ENCODE measurements at regions not wholly inside any gene's neighbourhood (a gene's known extent, or its start where the extent isn't known, plus 50 kb on each side); places are given as distances from the start of the nearest gene placed in this dataset.

DNA sequence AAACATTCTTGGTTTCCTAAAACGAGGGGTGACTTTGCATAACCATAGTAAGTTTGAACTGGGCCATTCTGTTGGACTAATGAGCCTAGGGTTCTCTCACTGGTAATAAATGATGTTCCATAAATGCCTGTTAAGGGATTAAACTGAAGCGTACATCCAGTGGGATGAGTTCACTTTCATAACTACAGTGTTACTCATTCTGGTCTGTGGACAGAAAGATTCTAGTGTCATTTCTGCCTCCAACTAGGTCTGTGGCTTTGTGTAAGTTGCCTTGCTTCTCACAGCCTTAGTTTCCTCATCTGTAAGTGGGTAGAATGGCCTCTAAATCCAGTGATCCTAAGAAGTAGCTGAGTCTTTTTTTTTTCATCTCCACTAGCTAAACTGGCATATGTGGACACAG is 1860.6 kb upstream of the PIK3C3 start:
- ChIA-PET POLR2A (interaction anchor here (0.7 kb wide), 1 partner anchor 1903 kb away, joined by 5 read pairs; no protein-coding TSS in a partner anchor), CTCF (no interaction called here)
- no peak overlapping the region for H3K4me3 Mint-ChIP-seq
- no peak for ATAC-seq
- H3K27me3 Mint-ChIP-seq = no peaks in the 10 kb centered on the region
- intact Hi-C loops (cut with DNase I, micrococcal nuclease) = no loop called here
- H3K9me3 Mint-ChIP-seq (ENCODE audit: low read depth) = peaks cover 8% of the 10 kb centered on the region
- no peaks in the 10 kb centered on the region for H3K36me3 Mint-ChIP-seq (ENCODE audit: low read depth)
- DNase-seq = no peak
- H3K27ac Mint-ChIP-seq = no peak overlapping the region
- H3K4me1 Mint-ChIP-seq = no peaks in the 10 kb centered on the region

GRCh38 chr18:40088130-40088529 is 1866.9 kb upstream of the PIK3C3 start:
- CTCF ChIA-PET = interaction anchor here (0.5 kb wide), 1 partner anchor 564 kb away, joined by 4 read pairs; no protein-coding TSS in a partner anchor
- POLR2A ChIA-PET = no interaction called here
- Mint-ChIP-seq H3K27ac (no peak overlapping the region), H3K4me3 (no peak overlapping the region), H3K36me3 (ENCODE audit: low read depth) (no peaks in the 10 kb centered on the region), H3K9me3 (ENCODE audit: low read depth) (peaks cover 11% of the 10 kb centered on the region), H3K27me3 (no peaks in the 10 kb centered on the region), H3K4me1 (no peaks in the 10 kb centered on the region)
- no peak for DNase-seq
- intact Hi-C loops (cut with DNase I, micrococcal nuclease) = no loop called here
- ATAC-seq = no peak

DNA sequence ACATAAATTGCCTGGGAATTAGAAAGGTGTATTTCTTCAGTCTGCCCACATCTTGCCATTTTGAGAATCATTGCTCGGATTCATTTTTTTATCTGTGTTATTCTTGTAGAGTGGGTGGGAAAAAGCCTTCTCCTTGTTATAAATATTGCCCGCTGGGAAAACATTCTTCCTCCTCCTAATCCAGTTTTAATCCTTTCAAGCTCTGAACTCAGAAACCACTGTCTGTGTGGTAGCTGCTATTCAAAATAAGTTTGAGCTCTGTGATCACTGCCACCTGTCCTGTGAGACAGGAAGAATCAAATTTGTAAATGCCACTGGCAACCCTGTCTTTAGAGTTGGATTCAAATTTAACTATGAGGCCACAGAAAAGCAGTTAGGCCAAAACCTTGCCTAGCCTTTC is 1875.2 kb upstream of the PIK3C3 start:
- ATAC-seq (no peak), DNase-seq (no peak)
- ChIA-PET POLR2A (no interaction called here), CTCF (no interaction called here)
- Mint-ChIP-seq H3K36me3 (ENCODE audit: low read depth) (no peaks in the 10 kb centered on the region), H3K9me3 (ENCODE audit: low read depth) (no peaks in the 10 kb centered on the region), H3K27ac (no peak overlapping the region), H3K27me3 (no peaks in the 10 kb centered on the region), H3K4me3 (no peak overlapping the region), H3K4me1 (no peaks in the 10 kb centered on the region)
- intact Hi-C loops (cut with DNase I, micrococcal nuclease) = no loop called here

DNA sequence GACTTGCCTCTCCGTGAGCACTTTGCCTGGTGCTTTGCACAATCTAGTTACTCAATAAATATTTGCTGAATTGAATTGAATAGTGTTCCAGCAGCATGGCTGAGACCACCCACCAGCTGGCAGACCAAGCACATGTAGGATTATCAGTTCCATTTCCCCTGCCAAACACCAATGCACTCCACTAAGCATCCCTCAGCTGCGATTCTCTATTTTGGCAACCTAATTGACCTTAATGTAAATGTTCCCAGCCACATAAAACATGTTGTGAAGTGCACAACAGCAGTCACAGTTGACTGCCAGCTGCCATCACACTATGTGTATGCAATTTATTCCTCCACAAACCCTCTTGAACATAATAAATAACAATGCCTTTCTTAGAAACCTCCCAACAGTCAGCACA is 1879.4 kb upstream of the PIK3C3 start:
- ChIA-PET POLR2A (no interaction called here), CTCF (no interaction called here)
- Mint-ChIP-seq H3K36me3 (ENCODE audit: low read depth) (no peaks in the 10 kb centered on the region), H3K9me3 (ENCODE audit: low read depth) (peaks cover under 1% of the 10 kb centered on the region), H3K4me3 (no peak overlapping the region), H3K4me1 (no peaks in the 10 kb centered on the region), H3K27me3 (no peaks in the 10 kb centered on the region), H3K27ac (no peak overlapping the region)
- intact Hi-C loops (cut with DNase I, micrococcal nuclease) = no loop called here
- ATAC-seq (no peak), DNase-seq (no peak)

GRCh38 chr18:40072761-40073160 is 1882.3 kb upstream of the PIK3C3 start:
- no peaks in the 10 kb centered on the region for H3K27me3 Mint-ChIP-seq

GRCh38 chr18:40066368-40066767 is 1888.7 kb upstream of the PIK3C3 start:
- no peaks in the 10 kb centered on the region for H3K27me3 Mint-ChIP-seq

More at GRCh38 chr18:40072761-40073160, 1882.3 kb upstream of the PIK3C3 start:
- ChIA-PET CTCF (no interaction called here), POLR2A (no interaction called here)
- intact Hi-C loops (cut with DNase I, micrococcal nuclease) = no loop called here
- DNase-seq (no peak), ATAC-seq (no peak)
- H3K4me1 Mint-ChIP-seq = no peaks in the 10 kb centered on the region
- H3K4me3 Mint-ChIP-seq = no peak overlapping the region
- peaks cover 5% of the 10 kb centered on the region for H3K9me3 Mint-ChIP-seq (ENCODE audit: low read depth)
- no peaks in the 10 kb centered on the region for H3K36me3 Mint-ChIP-seq (ENCODE audit: low read depth)
- no peak overlapping the region for H3K27ac Mint-ChIP-seq

DNA sequence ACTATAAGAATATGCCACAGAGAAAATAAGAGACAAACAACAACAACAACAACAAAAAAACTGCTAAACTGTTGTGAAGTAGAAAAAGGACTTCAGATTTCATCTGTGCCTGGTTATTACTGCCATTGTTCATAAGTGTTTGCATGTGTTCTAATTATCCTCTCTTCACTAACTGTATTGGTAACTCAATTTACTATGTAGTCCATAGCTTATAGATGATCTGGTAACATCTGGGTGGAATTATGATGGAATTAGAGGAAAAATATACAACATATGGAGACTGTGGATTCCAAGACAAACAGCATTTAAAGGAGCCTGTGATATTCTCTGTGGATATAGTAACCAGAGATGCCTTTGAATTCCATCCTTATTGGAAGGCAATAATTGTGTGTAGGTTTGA is 1891.5 kb upstream of the PIK3C3 start:
- DNase-seq (no peak), ATAC-seq (no peak)
- intact Hi-C loops (cut with DNase I, micrococcal nuclease) = no loop called here
- no peaks in the 10 kb centered on the region for H3K36me3 Mint-ChIP-seq (ENCODE audit: low read depth)
- ChIA-PET CTCF (no interaction called here), POLR2A (no interaction called here)
- no peaks in the 10 kb centered on the region for H3K4me1 Mint-ChIP-seq
- no peaks in the 10 kb centered on the region for H3K27me3 Mint-ChIP-seq
- H3K9me3 Mint-ChIP-seq (ENCODE audit: low read depth) = peaks cover 8% of the 10 kb centered on the region
- no peak overlapping the region for H3K27ac Mint-ChIP-seq
- no peak overlapping the region for H3K4me3 Mint-ChIP-seq

More at GRCh38 chr18:40066368-40066767, 1888.7 kb upstream of the PIK3C3 start:
- H3K36me3 Mint-ChIP-seq (ENCODE audit: low read depth) = no peaks in the 10 kb centered on the region
- no peak overlapping the region for H3K27ac Mint-ChIP-seq
- no peak overlapping the region for H3K4me3 Mint-ChIP-seq
- H3K9me3 Mint-ChIP-seq (ENCODE audit: low read depth) = peaks cover 13% of the 10 kb centered on the region
- CTCF ChIA-PET = no interaction called here
- H3K4me1 Mint-ChIP-seq = no peaks in the 10 kb centered on the region
- intact Hi-C loops (cut with DNase I, micrococcal nuclease) = no loop called here
- no peak for ATAC-seq
- POLR2A ChIA-PET = no interaction called here
- DNase-seq = no peak

- H3K9me3 Mint-ChIP-seq (ENCODE audit: low read depth) = peaks cover 8% of the 10 kb centered on the region
- no peak overlapping the region for H3K4me3 Mint-ChIP-seq
- ATAC-seq (no peak), DNase-seq (no peak)
- H3K4me1 Mint-ChIP-seq = no peaks in the 10 kb centered on the region
- H3K27me3 Mint-ChIP-seq = no peaks in the 10 kb centered on the region
- H3K36me3 Mint-ChIP-seq (ENCODE audit: low read depth) = no peaks in the 10 kb centered on the region
- intact Hi-C loops (cut with DNase I, micrococcal nuclease) = no loop called here
- ChIA-PET CTCF (no interaction called here), POLR2A (no interaction called here)
- no peak overlapping the region for H3K27ac Mint-ChIP-seq
Observed at GRCh38 chr18:40061086-40061485, 1893.9 kb upstream of the PIK3C3 start.

DNA sequence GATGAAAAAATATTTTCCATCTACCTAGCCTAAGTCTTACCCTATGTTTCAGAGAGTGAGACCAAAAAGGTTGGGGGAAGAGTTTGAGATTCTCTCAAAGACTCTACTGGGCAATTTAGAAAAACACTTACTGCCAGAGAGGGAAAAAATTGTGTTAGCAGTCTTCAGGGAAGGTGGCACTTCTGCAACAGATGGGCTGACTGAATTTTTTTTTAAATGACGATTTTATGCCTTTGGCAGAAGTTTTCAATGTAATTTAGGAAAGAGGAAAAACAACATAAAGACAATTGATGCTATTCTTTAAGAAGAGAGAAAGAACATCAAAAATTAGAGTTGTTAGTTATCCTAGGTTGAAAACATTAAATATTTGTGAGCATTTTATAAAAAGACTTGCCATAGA is 1894.5 kb upstream of the PIK3C3 start:
- Mint-ChIP-seq H3K27me3 (no peaks in the 10 kb centered on the region), H3K4me1 (no peaks in the 10 kb centered on the region), H3K27ac (no peak overlapping the region), H3K36me3 (ENCODE audit: low read depth) (no peaks in the 10 kb centered on the region), H3K4me3 (no peak overlapping the region), H3K9me3 (ENCODE audit: low read depth) (peaks cover 3% of the 10 kb centered on the region)
- CTCF ChIA-PET = no interaction called here
- no peak for DNase-seq
- intact Hi-C loops (cut with DNase I, micrococcal nuclease) = no loop called here
- POLR2A ChIA-PET = no interaction called here
- no peak for ATAC-seq

DNA sequence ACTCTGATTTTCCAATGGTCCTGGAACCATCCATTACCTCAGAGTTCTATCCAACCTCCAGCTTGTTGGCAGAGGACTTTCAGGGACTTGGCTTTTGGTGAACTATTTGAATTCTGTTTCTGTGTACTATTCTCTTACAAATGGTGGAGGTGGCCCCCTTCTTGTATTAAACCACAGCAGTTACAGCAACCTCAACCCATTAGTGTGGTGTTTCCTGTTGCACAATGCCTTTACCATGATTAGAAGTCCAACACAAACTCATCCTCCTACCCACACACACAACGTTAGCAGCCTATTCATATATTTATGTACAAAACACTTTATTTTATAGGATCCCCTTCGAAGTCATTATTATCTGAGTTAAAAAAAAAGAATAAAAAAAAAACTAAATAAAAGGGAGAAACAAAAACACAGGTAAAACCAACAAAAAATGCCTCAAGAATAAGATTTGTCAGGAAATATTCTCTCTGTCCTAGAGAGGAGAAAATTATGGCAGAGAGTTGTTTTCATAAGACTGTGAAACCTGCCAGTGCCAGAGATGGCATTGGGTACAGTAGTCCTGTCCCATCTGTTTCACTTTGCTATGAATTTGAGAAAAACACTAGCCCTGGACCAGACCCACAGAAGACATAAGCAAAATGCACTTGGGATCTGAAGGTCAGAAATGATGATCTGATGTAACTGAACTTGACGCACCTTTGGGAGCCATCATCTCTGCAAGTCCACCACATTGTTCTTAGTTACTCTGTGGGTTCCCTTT is 1896.0 kb upstream of the PIK3C3 start:
- DNase-seq = no peak
- Mint-ChIP-seq H3K27me3 (no peaks in the 10 kb centered on the region), H3K9me3 (ENCODE audit: low read depth) (peaks cover 2% of the 10 kb centered on the region), H3K36me3 (ENCODE audit: low read depth) (no peaks in the 10 kb centered on the region), H3K27ac (no peak overlapping the region), H3K4me3 (no peak overlapping the region), H3K4me1 (no peaks in the 10 kb centered on the region)
- CTCF ChIA-PET = no interaction called here
- intact Hi-C loops (cut with DNase I, micrococcal nuclease) = no loop called here
- no peak for ATAC-seq
- POLR2A ChIA-PET = no interaction called here

- Mint-ChIP-seq H3K36me3 (ENCODE audit: low read depth) (no peaks in the 10 kb centered on the region), H3K27ac (no peak overlapping the region), H3K4me1 (no peaks in the 10 kb centered on the region), H3K9me3 (ENCODE audit: low read depth) (peaks cover 2% of the 10 kb centered on the region), H3K4me3 (no peak overlapping the region), H3K27me3 (no peaks in the 10 kb centered on the region)
- POLR2A ChIA-PET = no interaction called here
- ATAC-seq (no peak), DNase-seq (no peak)
- CTCF ChIA-PET = no interaction called here
- intact Hi-C loops (cut with DNase I, micrococcal nuclease) = no loop called here
Observed at GRCh38 chr18:40056079-40056692, 1898.8 kb upstream of the PIK3C3 start.

DNA sequence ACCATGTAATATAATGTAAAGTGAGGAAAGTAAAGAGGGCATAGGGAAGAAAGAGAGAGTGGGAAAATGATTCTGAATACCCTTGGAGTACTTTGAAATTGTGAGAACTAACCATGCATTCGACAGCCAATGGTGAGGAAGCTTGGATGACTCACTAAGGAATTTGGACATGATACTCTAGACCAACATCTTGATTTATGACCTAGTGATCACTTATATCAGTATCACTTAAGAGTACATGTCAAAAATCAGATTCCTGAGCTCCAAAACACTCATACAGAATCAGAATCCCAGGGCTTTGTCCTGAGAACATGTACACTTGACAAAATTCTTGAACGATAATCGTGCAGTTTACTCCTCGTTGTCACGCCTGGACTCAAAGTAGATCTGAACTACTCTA is 1899.8 kb upstream of the PIK3C3 start:
- Mint-ChIP-seq H3K27ac (no peak overlapping the region), H3K36me3 (ENCODE audit: low read depth) (no peaks in the 10 kb centered on the region), H3K27me3 (no peaks in the 10 kb centered on the region), H3K9me3 (ENCODE audit: low read depth) (peaks cover 4% of the 10 kb centered on the region), H3K4me3 (no peak overlapping the region), H3K4me1 (no peaks in the 10 kb centered on the region)
- DNase-seq = no peak
- ATAC-seq = no peak
- intact Hi-C loops (cut with DNase I, micrococcal nuclease) = no loop called here
- ChIA-PET CTCF (no interaction called here), POLR2A (no interaction called here)

All from activated CD4-positive, alpha-beta T cell treated with anti-CD3 and anti-CD28 coated beads for 36 hours (primary cell).